ENCODE measurements at regions not wholly inside any gene's neighbourhood (a gene's known extent, or its start where the extent isn't known, plus 50 kb on each side); places are given as distances from the start of the nearest gene placed in this dataset.
"Not testable (repeated sequence)": the region's sequence is repeated elsewhere in the genome, so short reads cannot be mapped to it uniquely, and the experiment has no call there.

- DNase-seq: no peak
Measured at GRCh38 chr1:182331387-182331786, 60.2 kb downstream of the GLUL start.

GRCh38 chr1:182330303-182330702, 61.3 kb downstream of the GLUL start:
- DNase-seq: no peak

- no peak for DNase-seq
Measured at GRCh38 chr1:182329471-182329870, 62.1 kb downstream of the GLUL start.

- no peak for DNase-seq
Measured at GRCh38 chr1:182328591-182328990, 63.0 kb downstream of the GLUL start.

GRCh38 chr1:182325339-182325738, 66.3 kb downstream of the GLUL start:
- no peak for DNase-seq

GRCh38 chr1:182321532-182321931, 70.1 kb downstream of the GLUL start:
- not testable (repeated sequence) for DNase-seq

GRCh38 chr1:182317611-182318161, 73.9 kb downstream of the GLUL start:
- DNase-seq: no peak

GRCh38 chr1:182316454-182316853, 75.1 kb downstream of the GLUL start:
- not testable (repeated sequence) for DNase-seq

- DNase-seq: no peak
Measured at GRCh38 chr1:182315167-182315556, 76.4 kb downstream of the GLUL start.

GRCh38 chr1:182309631-182310351, 81.8 kb downstream of the GLUL start:
- DNase-seq: no peak

- no peak for DNase-seq
Measured at GRCh38 chr1:182308826-182309225, 82.8 kb downstream of the GLUL start.

- not testable (repeated sequence) for DNase-seq
Measured at GRCh38 chr1:182307486-182307885, 84.1 kb downstream of the GLUL start.

- no peak for DNase-seq
Measured at GRCh38 chr1:182305861-182306260, 85.7 kb downstream of the GLUL start.

- no peak for DNase-seq
Measured at GRCh38 chr1:182304627-182305026, 87.0 kb downstream of the GLUL start.

- no peak for DNase-seq
Measured at GRCh38 chr1:182304218-182304617, 87.4 kb downstream of the GLUL start.

GRCh38 chr1:182303778-182304177, 87.8 kb downstream of the GLUL start:
- DNase-seq: no peak

- no peak for DNase-seq
Measured at GRCh38 chr1:182301467-182302198, 90.0 kb downstream of the GLUL start.

GRCh38 chr1:182301026-182301436, 90.6 kb downstream of the GLUL start:
- no peak for DNase-seq

GRCh38 chr1:182299728-182300616, 91.6 kb downstream of the GLUL start:
- DNase-seq: peak; percentile 66

- not testable (repeated sequence) for DNase-seq
Measured at GRCh38 chr1:182299054-182299727, 92.4 kb downstream of the GLUL start.

GRCh38 chr1:182297335-182297734, 94.3 kb downstream of the GLUL start:
- DNase-seq: no peak

GRCh38 chr1:182295697-182296096, 95.9 kb downstream of the GLUL start:
- no peak for DNase-seq
